Gastrocnemius medialis (tissue), 4 donors: ENCODE measurements at regions not wholly inside any gene's neighbourhood (a gene's known extent, or its start where the extent isn't known, plus 50 kb on each side); places are given as distances from the start of the nearest gene placed in this dataset.

Experiments
- CTCF ChIP-seq, 5 experiments: fragments of 450-650 bp in 3 of 5; fragments of 200-600 bp in 2 of 5; sonication (generic) in 2 of 5; IDR thresholded peaks in 4 of 5; conservative IDR thresholded peaks in 1 of 5; 1 replicate in 4 of 5; 2 replicates in 1 of 5; pipeline ENCODE4 v1.5.1; 2016 to 2019; ENCODE audit warnings: antibody characterized with exemption in 5 of 5, mild to moderate bottlenecking in 3 of 5, moderate library complexity in 3 of 5
- POLR2A ChIP-seq, 2 donors: fragments of 450-650 bp; IDR thresholded peaks; one replicate each; pipeline ENCODE4 v1.6.1; 2017; ENCODE audit warnings: antibody characterized with exemption in 2 of 2, mild to moderate bottlenecking in 2 of 2, moderate library complexity in 2 of 2

- no peak for TF ChIP-seq CTCF (IDR thresholded peaks at IDR 0.05 in 4 of 5, conservative IDR thresholded peaks at IDR 0.05 in 1 of 5)
- TF ChIP-seq POLR2A (IDR thresholded peaks at IDR 0.05), result no peak
Measured at GRCh38 chr17:21545064-21545463, 147.3 kb upstream of the KCNJ18 start.
